Esophagus mucosa (tissue), 1 donor: ENCODE measurements at regions not wholly inside any gene's neighbourhood (a gene's known extent, or its start where the extent isn't known, plus 50 kb on each side); places are given as distances from the start of the nearest gene placed in this dataset.

Experiments
- ATAC-seq: fragments of 200-7000 bp; cut with Tn5 transposase; one replicate; pipeline ENCODE4 v1.9.1; 2020
- donor health status: DM: yes; HTN: yes; CAD: no.

- ATAC-seq, result no peak
Observed at GRCh38 chr1:58367217-58367616, 179.3 kb downstream of the OMA1 start.

GRCh38 chr1:58365328-58365727 is 181.2 kb downstream of the OMA1 start:
- ATAC-seq, result no peak

GRCh38 chr1:58363585-58363984 is 182.9 kb downstream of the OMA1 start:
- ATAC-seq, result no peak

GRCh38 chr1:58361134-58361533 is 185.4 kb downstream of the OMA1 start:
- ATAC-seq, result no peak

GRCh38 chr1:58358346-58358745 is 188.2 kb downstream of the OMA1 start:
- no peak for ATAC-seq

- ATAC-seq, result no peak
Observed at GRCh38 chr1:58356402-58356801, 190.1 kb downstream of the OMA1 start.

GRCh38 chr1:58353168-58353567 is 193.4 kb downstream of the OMA1 start:
- no peak for ATAC-seq

- ATAC-seq, result no peak
Observed at GRCh38 chr1:58352476-58353092, 193.9 kb downstream of the OMA1 start.

GRCh38 chr1:58346036-58346355 is 200.5 kb downstream of the OMA1 start:
- ATAC-seq, result no peak

GRCh38 chr1:58345215-58346035 is 201.1 kb downstream of the OMA1 start:
- ATAC-seq, result no peak

GRCh38 chr1:58340185-58340584 is 206.3 kb downstream of the OMA1 start:
- ATAC-seq, result no peak

GRCh38 chr1:58338081-58338480 is 208.4 kb downstream of the OMA1 start:
- ATAC-seq, result no peak

- no peak for ATAC-seq
Observed at GRCh38 chr1:58333511-58333910, 213.0 kb downstream of the OMA1 start.

GRCh38 chr1:58331156-58331555 is 215.4 kb downstream of the OMA1 start:
- no peak for ATAC-seq

- ATAC-seq, result no peak
Observed at GRCh38 chr1:58325866-58326265, 220.7 kb downstream of the OMA1 start.

GRCh38 chr1:58324558-58324957 is 222.0 kb downstream of the OMA1 start:
- no peak for ATAC-seq

- ATAC-seq, result no peak
Observed at GRCh38 chr1:58318157-58319005, 228.1 kb downstream of the OMA1 start.

- ATAC-seq, result no peak
Observed at GRCh38 chr1:58317694-58318093, 228.8 kb downstream of the OMA1 start.

GRCh38 chr1:58317086-58317485 is 229.4 kb downstream of the OMA1 start:
- ATAC-seq, result no peak

GRCh38 chr1:58316141-58316540 is 230.4 kb downstream of the OMA1 start:
- ATAC-seq, result no peak

- no peak for ATAC-seq
Observed at GRCh38 chr1:58312971-58313563, 233.5 kb downstream of the OMA1 start.

- ATAC-seq, result no peak
Observed at GRCh38 chr1:58312461-58312860, 234.1 kb downstream of the OMA1 start.

GRCh38 chr1:58310881-58311280 is 235.6 kb downstream of the OMA1 start:
- ATAC-seq, result no peak
